Lung (tissue), 11 donors: ENCODE measurements at regions not wholly inside any gene's neighbourhood (a gene's known extent, or its start where the extent isn't known, plus 50 kb on each side); places are given as distances from the start of the nearest gene placed in this dataset.

Experiments used
- ATAC-seq: fragments of 200-7000 bp; cut with Tn5 transposase; one replicate; pipeline ENCODE4 v1.9.1; 2020; ENCODE audit warnings: moderate number of reproducible peaks; ENCODE audit not compliant: insufficient read depth, low FRiP score
- DNase-seq, 3 donors: peaks; one replicate each; pipeline ENCODE4 v3.0.0-alpha.2; 2013 to 2017
- H3K27ac ChIP-seq, 2 donors: one replicate each; pipeline ENCODE4 v1.5.1; 2013; ENCODE audit warnings: mild to moderate bottlenecking in 2 of 2, moderate library complexity in 2 of 2, control low read depth in 1 of 2, inconsistent platforms in 1 of 2, low read depth in 1 of 2, low read length in 1 of 2
- H3K27me3 ChIP-seq, 3 donors: one replicate each; pipeline ENCODE4 v1.5.1; 2013; ENCODE audit warnings: low read length in 2 of 3; ENCODE audit not compliant: control insufficient read depth in 3 of 3, insufficient read depth in 3 of 3
- H3K36me3 ChIP-seq, 4 donors: one replicate each; pipeline ENCODE4 v1.5.1; 2013; ENCODE audit warnings: low read length in 4 of 4, mild to moderate bottlenecking in 1 of 4, moderate library complexity in 1 of 4; ENCODE audit not compliant: control insufficient read depth in 4 of 4, insufficient read depth in 4 of 4
- H3K4me1 ChIP-seq, 5 donors: one replicate each; pipeline ENCODE4 v1.5.1; 2013; ENCODE audit warnings: low read length in 5 of 5, mild to moderate bottlenecking in 2 of 5, moderate library complexity in 1 of 5; ENCODE audit not compliant: control insufficient read depth in 5 of 5, insufficient read depth in 5 of 5
- H3K4me3 ChIP-seq: one replicate; pipeline ENCODE4 v1.5.1; 2013; ENCODE audit warnings: mild to moderate bottlenecking, control low read depth, moderate library complexity
- H3K9ac ChIP-seq, 2 donors: one replicate each; pipeline ENCODE4 v1.5.1; 2013; ENCODE audit warnings: low read length in 2 of 2, control low read depth in 1 of 2; ENCODE audit not compliant: insufficient read depth in 1 of 2
- H3K9me3 ChIP-seq, 4 donors: one replicate each; pipeline ENCODE4 v1.5.1; 2013; ENCODE audit warnings: low read length in 3 of 4, mild to moderate bottlenecking in 1 of 4, moderate library complexity in 1 of 4; ENCODE audit not compliant: control insufficient read depth in 4 of 4, insufficient read depth in 3 of 4
- CTCF ChIP-seq: IDR thresholded peaks from 2 replicates; pipeline ENCODE4 v1.5.1; 2012; ENCODE audit warnings: mild to moderate bottlenecking; ENCODE audit errors: control extremely low read depth, extremely low read depth
- WGBS, 2 donors: extraction: QIAGEN DNeasy Blood & Tissue Kit; methylation state at CpG; one replicate each; pipeline ENCODE4 v1.1.7; 2013; 5-methylcytosine and 5-hydroxymethylcytosine counted together
- donor health status: control.
- donor health status: control.
- donor health status: Bipolar disorder and iron deficiency.
- donor health status: healthy.
- donor health status: DM: yes; HTN: yes; CAD: no.

GRCh38 chr10:71143610-71144009 lies 68.8 kb upstream of the UNC5B start:
- H3K27me3 ChIP-seq: peaks cover 0 to 3% (median 0%) of the 10 kb centered on the region in 3 donors
- no peak for ATAC-seq
- no peak overlapping the region for H3K4me3 ChIP-seq
- H3K27ac ChIP-seq: no peak overlapping the region
- no peak for DNase-seq
- no peaks in the 10 kb centered on the region for H3K4me1 ChIP-seq
- H3K9ac ChIP-seq: no peak overlapping the region
- peaks cover 0 to 2% (median 0%) of the 10 kb centered on the region in 4 donors for H3K9me3 ChIP-seq
- H3K36me3 ChIP-seq: no peaks in the 10 kb centered on the region
- TF ChIP-seq CTCF: no peak
- 87 to 90% methylated on average over 4 of the region's 4 CpGs for WGBS, 2 donors

GRCh38 chr10:71144824-71145223 lies 67.5 kb upstream of the UNC5B start:
- H3K36me3 ChIP-seq: no peaks in the 10 kb centered on the region
- no peak overlapping the region for H3K27ac ChIP-seq
- no peak for TF ChIP-seq CTCF
- ATAC-seq (no peak), DNase-seq (no peak)
- H3K9ac ChIP-seq: no peak overlapping the region
- no peaks in the 10 kb centered on the region for H3K9me3 ChIP-seq
- WGBS, 2 donors: 89 to 94% methylated on average over 4 of the region's 4 CpGs
- no peaks in the 10 kb centered on the region for H3K4me1 ChIP-seq
- H3K27me3 ChIP-seq: peaks cover 0 to 3% (median 0%) of the 10 kb centered on the region in 3 donors
- no peak overlapping the region for H3K4me3 ChIP-seq

DNA sequence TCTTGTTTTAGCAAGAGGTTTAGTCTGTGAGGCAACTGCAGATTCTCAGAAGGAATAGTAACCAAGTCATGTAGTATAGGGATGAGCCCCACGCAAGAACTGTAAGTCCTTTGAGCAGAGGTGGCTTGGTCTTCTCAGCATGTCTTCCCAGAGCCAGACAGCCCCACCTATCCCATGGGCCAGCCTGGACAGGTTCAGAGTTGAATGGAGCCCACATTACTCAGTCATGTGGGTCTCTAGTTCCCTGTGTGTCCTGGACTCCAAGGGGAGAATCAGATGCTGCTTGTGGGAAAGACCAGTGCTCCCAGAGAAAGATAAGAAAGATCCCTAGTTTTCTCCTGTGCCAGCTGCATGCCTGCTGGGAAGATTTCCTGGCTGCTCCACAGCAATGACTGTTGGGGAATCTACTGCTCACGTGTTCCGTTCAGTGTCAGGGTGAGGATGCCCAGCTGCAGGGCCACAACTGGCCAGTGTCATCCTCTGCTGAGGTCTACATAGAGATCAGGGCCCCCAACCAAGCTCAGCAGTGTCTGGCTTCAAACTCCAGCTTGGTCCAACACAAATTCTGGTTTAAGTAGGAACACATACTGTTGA lies 66.9 kb upstream of the UNC5B start:
- Histone ChIP-seq H3K36me3 (no peaks in the 10 kb centered on the region), H3K27ac (no peak overlapping the region), H3K4me3 (no peak overlapping the region), H3K4me1 (no peaks in the 10 kb centered on the region), H3K9ac (no peak overlapping the region), H3K9me3 (no peaks in the 10 kb centered on the region), H3K27me3 (peaks cover 0 to 3% (median 0%) of the 10 kb centered on the region in 3 donors)
- ATAC-seq (no peak), DNase-seq (no peak)
- no peak for TF ChIP-seq CTCF
- 91 to 96% methylated on average over 3 of the region's 3 CpGs for WGBS, 2 donors

GRCh38 chr10:71150796-71151195 lies 61.6 kb upstream of the UNC5B start:
- Histone ChIP-seq H3K27ac (no peak overlapping the region), H3K9ac (no peak overlapping the region), H3K9me3 (peaks cover 0 to 4% (median 0%) of the 10 kb centered on the region in 4 donors), H3K4me3 (no peak overlapping the region), H3K27me3 (no peaks in the 10 kb centered on the region), H3K36me3 (no peaks in the 10 kb centered on the region), H3K4me1 (no peaks in the 10 kb centered on the region)
- TF ChIP-seq CTCF: no peak
- ATAC-seq (no peak), DNase-seq (no peak)
- 79 to 94% methylated on average over 2 of the region's 2 CpGs for WGBS, 2 donors
